Dendritic cell treated with granulocyte-macrophage colony-stimulating factor and Interleukin-4, amounts not matched to agents 40 ng/mL and 50 ng/mL, for 4 days (primary cell): ENCODE measurements at regions not wholly inside any gene's neighbourhood (a gene's known extent, or its start where the extent isn't known, plus 50 kb on each side); places are given as distances from the start of the nearest gene placed in this dataset.
"Not testable (repeated sequence)": the region's sequence is repeated elsewhere in the genome, so short reads cannot be mapped to it uniquely, and the experiment has no call there.

Experiments used
- H3K27ac Mint-ChIP-seq: one replicate; pipeline ENCODE4 v1.8.0; 2022; ENCODE audit warnings: mild to moderate bottlenecking, mixed read lengths
- H3K27me3 Mint-ChIP-seq: one replicate; pipeline ENCODE4 v1.8.0; 2022; ENCODE audit warnings: mild to moderate bottlenecking, mixed read lengths
- H3K36me3 Mint-ChIP-seq: one replicate; pipeline ENCODE4 v1.8.0; 2022; ENCODE audit warnings: low read depth, mixed read lengths
- H3K4me1 Mint-ChIP-seq: one replicate; pipeline ENCODE4 v1.8.0; 2022; ENCODE audit warnings: low read depth, mixed read lengths
- H3K4me3 Mint-ChIP-seq: one replicate; pipeline ENCODE4 v1.8.0; 2022; ENCODE audit warnings: mild to moderate bottlenecking, moderate library complexity, mixed read lengths
- H3K9me3 Mint-ChIP-seq: one replicate; pipeline ENCODE4 v1.8.0; 2022; ENCODE audit warnings: mixed read lengths
- intact Hi-C: fragments of 100-400 bp; cut with micrococcal nuclease; formaldehyde crosslinking; loops from one replicate; pipeline ENCODE4 v1.15.0; 2022

DNA sequence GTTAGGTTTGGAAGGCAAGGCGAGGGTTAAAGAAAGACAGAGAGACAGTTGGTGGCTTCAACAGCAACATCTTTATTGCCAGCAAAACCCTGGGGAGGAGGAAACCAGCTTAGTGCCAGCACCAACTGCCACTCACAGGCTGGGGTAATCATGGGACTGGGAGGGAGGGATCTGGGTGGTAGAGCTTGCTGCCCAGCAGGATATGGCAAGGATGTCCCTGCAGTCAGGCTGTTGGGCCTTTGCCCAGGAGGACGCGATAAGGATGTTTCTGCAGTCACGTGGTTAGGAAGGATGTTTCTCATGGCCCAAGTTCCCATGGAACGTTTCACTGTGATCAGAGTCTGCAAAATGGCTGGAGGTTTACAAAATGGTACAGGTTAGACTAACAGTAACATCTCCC, 233.5 kb downstream of the POTED start:
- H3K4me1 Mint-ChIP-seq, H3K4me3 Mint-ChIP-seq, H3K36me3 Mint-ChIP-seq, intact Hi-C loops, H3K27me3 Mint-ChIP-seq, H3K27ac Mint-ChIP-seq: not testable (repeated sequence)
- peaks cover 15% of the 10 kb centered on the region for H3K9me3 Mint-ChIP-seq

- H3K36me3 Mint-ChIP-seq, H3K4me1 Mint-ChIP-seq, H3K27ac Mint-ChIP-seq, H3K4me3 Mint-ChIP-seq, H3K27me3 Mint-ChIP-seq, intact Hi-C loops: not testable (repeated sequence)
- peaks cover 22% of the 10 kb centered on the region for H3K9me3 Mint-ChIP-seq
These were observed 218.1 kb downstream of the POTED start for GRCh38 chr21:13827666-13828065.

DNA sequence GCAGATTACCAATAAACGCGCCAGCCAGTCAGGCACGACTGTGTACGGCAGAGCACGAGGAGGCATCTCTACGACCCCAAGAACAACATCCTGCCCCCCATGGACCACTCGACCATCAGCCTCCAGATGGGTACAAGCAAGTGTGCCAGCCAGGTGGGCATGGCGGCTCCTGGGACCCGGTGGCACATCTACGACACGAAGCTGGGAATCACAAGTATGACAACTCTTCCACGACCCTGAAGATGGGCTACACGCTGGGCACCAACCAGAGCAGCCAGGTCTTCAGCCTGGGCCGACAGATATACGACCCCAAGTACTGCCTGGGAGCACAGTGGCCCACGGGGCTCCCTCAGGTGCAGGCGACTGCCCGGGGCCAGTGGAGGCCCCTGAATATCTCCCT, 217.6 kb downstream of the POTED start:
- no peaks in the 10 kb centered on the region for H3K36me3 Mint-ChIP-seq
- peaks cover 2% of the 10 kb centered on the region for H3K27me3 Mint-ChIP-seq
- intact Hi-C loops = no loop called here
- H3K27ac Mint-ChIP-seq = no peak overlapping the region
- no peaks in the 10 kb centered on the region for H3K4me1 Mint-ChIP-seq
- H3K9me3 Mint-ChIP-seq = peaks cover 22% of the 10 kb centered on the region
- H3K4me3 Mint-ChIP-seq = no peak overlapping the region

- H3K27ac Mint-ChIP-seq, H3K4me3 Mint-ChIP-seq, H3K36me3 Mint-ChIP-seq, intact Hi-C loops, H3K4me1 Mint-ChIP-seq, H3K27me3 Mint-ChIP-seq: not testable (repeated sequence)
- H3K9me3 Mint-ChIP-seq = peaks cover 22% of the 10 kb centered on the region
These were observed 216.9 kb downstream of the POTED start for GRCh38 chr21:13826511-13826910.

DNA sequence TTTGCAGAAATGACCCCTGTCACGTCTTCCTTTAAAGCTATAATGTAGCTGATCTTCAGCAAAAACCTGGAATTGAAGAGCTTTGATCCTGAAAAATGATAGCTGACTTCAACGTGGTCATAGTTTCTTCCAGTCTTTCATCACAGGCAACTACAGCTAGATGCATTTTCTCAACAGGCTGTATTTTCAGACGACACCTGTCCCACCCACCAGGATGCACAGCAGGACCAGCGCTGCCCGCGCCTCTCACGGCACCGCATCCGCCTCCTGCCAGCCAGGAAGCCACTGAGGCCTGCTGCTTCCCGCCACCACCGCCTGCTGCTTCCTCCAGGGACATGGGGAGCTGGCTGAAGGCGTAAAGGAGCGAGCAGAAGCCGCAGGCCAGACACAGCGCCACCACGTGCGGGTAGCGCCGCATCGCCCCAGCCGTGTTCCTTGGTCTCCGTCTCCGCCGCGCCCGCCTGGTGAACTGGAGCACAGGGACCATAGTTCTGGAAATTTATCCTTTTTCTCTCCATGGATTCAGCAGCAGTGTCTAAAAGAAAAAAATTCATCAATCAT, 215.7 kb downstream of the POTED start:
- H3K4me1 Mint-ChIP-seq, H3K27me3 Mint-ChIP-seq, intact Hi-C loops, H3K36me3 Mint-ChIP-seq, H3K4me3 Mint-ChIP-seq, H3K27ac Mint-ChIP-seq: not testable (repeated sequence)
- H3K9me3 Mint-ChIP-seq = peaks cover 22% of the 10 kb centered on the region

- intact Hi-C loops, H3K27me3 Mint-ChIP-seq: not testable (repeated sequence)
These were observed 210.7 kb downstream of the POTED start for GRCh38 chr21:13820286-13820685.

DNA sequence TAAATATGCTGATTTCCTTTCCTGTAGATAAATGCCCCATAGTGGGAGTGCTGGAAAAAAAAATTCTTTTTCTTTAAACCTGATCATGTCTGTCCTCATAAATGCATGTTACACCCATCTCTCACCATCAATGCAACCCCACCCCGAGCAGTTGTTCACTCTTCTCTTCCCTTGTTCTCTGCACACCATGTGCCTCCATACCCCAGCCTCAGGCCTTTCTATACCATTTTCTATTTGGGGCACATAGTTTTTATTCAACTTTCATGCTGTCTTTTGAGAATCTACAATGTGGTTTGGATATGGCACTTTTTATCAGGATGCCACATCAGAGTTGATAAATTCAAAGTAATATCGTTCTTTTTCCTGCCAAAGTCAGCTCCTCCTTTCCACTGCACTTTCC, 202.6 kb downstream of the POTED start:
- H3K4me1 Mint-ChIP-seq, H3K9me3 Mint-ChIP-seq, intact Hi-C loops, H3K36me3 Mint-ChIP-seq, H3K27ac Mint-ChIP-seq, H3K4me3 Mint-ChIP-seq, H3K27me3 Mint-ChIP-seq: not testable (repeated sequence)

More at GRCh38 chr21:13820286-13820685, 210.7 kb downstream of the POTED start:
- H3K4me3 Mint-ChIP-seq, H3K36me3 Mint-ChIP-seq, H3K9me3 Mint-ChIP-seq, H3K27ac Mint-ChIP-seq, H3K4me1 Mint-ChIP-seq: not testable (repeated sequence)

DNA sequence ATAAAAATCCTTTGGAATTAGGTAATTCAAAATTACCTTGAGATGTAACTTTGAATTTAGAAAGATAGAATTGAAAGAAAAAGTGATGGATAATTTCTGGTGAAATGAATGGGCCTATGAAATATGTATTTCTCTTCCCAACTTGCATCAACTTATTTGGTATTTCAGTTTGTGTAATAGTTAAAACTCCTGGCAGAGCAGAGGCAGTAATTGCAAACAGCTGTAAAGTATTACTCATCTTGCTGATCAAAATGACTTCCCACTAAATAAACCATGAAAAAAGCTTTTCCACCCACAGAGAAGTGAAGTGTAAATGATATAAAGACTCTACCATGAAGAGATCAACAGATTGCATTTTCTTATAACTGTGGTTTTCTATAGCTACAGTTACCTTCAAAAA, 201.0 kb downstream of the POTED start:
- H3K27me3 Mint-ChIP-seq, intact Hi-C loops, H3K4me3 Mint-ChIP-seq, H3K4me1 Mint-ChIP-seq, H3K27ac Mint-ChIP-seq, H3K9me3 Mint-ChIP-seq, H3K36me3 Mint-ChIP-seq: not testable (repeated sequence)

DNA sequence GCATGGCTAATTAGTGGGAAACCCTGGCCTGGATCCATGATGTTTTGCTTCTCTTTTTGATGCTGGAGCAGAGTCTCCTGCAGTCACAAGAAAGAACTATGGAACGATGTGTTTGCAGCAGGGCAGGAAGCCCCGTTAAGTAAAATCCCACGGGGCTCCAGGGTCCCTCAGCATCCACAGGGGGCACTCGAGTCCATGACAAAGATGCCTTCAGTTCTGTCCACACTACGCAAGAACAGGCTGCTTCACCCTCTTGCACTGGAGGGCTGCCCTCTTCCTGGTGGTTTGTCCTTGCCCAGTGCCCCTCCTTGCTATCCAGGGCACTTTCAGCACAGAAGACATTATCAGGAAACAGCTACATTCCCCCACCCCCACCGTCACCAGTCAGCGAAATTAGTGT, 196.9 kb downstream of the POTED start:
- H3K4me3 Mint-ChIP-seq, H3K36me3 Mint-ChIP-seq, H3K27me3 Mint-ChIP-seq, H3K4me1 Mint-ChIP-seq, H3K9me3 Mint-ChIP-seq, intact Hi-C loops, H3K27ac Mint-ChIP-seq: not testable (repeated sequence)

- H3K4me1 Mint-ChIP-seq, H3K27me3 Mint-ChIP-seq, intact Hi-C loops, H3K36me3 Mint-ChIP-seq, H3K27ac Mint-ChIP-seq, H3K4me3 Mint-ChIP-seq, H3K9me3 Mint-ChIP-seq: not testable (repeated sequence)
These were observed 193.2 kb downstream of the POTED start for GRCh38 chr21:13802757-13803156.
